Cardiac muscle cell (in vitro differentiated cells and primary cell): ENCODE measurements at regions not wholly inside any gene's neighbourhood (a gene's known extent, or its start where the extent isn't known, plus 50 kb on each side); places are given as distances from the start of the nearest gene placed in this dataset.

Experiments used
- DNase-seq, 2 donors: peaks; one replicate each; pipeline versions ENCODE4 v3.0.0 to v3.0.0-alpha.2; 2010 to 2017; ENCODE audit warnings: low read depth in 1 of 2, low spot score in 1 of 2
- H3K27ac ChIP-seq: fragments of 200-600 bp; sonication (generic); 2 replicates; pipeline ENCODE4 v1.5.1; 2016
- H3K27me3 ChIP-seq: fragments of 200-600 bp; sonication (generic); 2 replicates; pipeline ENCODE4 v1.6.0; 2016; ENCODE audit warnings: control low read depth
- H3K36me3 ChIP-seq: fragments of 200-600 bp; sonication (generic); 2 replicates; pipeline ENCODE4 v1.5.1; 2016; ENCODE audit warnings: control low read depth
- H3K4me1 ChIP-seq: fragments of 200-600 bp; sonication (generic); 2 replicates; pipeline ENCODE4 v1.8.1; 2017; ENCODE audit warnings: low read depth, mild to moderate bottlenecking, mixed run types
- H3K4me3 ChIP-seq: fragments of 200-600 bp; sonication (generic); 2 replicates; pipeline ENCODE4 v1.5.1; 2016; ENCODE audit warnings: mild to moderate bottlenecking
- H3K9me3 ChIP-seq: fragments of 200-600 bp; sonication (generic); 2 replicates; pipeline ENCODE4 v1.5.1; 2017; ENCODE audit warnings: low read depth, mild to moderate bottlenecking, control low read depth
- CTCF ChIP-seq: IDR thresholded peaks from 2 replicates; pipeline ENCODE4 v1.5.1; 2012; ENCODE audit warnings: low read depth, mild to moderate bottlenecking, low read length

DNA sequence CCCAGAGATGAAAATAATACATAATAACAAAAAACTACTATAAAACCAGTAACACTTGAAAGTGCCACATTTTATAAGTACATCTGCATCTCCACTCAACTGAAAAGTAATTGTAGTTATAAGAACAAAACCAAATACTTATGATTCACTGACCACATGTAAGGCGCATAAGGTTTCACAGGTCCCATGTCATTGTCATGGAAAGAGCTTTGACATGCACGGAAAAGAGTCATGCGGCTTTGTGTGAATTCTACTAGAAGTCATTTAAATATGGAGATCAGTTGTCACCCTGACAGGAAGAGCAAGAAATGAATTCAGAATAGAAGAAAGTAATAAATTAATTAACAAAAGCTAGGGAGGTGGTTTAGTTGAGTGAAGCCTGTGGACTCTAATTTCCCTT lies 459.1 kb downstream of the CDH2 start:
- Histone ChIP-seq H3K4me1 (peaks cover 16% of the 10 kb centered on the region), H3K9me3 (no peaks in the 10 kb centered on the region), H3K27me3 (no peaks in the 10 kb centered on the region), H3K36me3 (no peaks in the 10 kb centered on the region), H3K4me3 (no peak overlapping the region), H3K27ac (no peak overlapping the region)
- TF ChIP-seq CTCF = no peak
- no peak for DNase-seq

- Histone ChIP-seq H3K4me3 (no peak overlapping the region), H3K27me3 (no peaks in the 10 kb centered on the region), H3K9me3 (no peaks in the 10 kb centered on the region), H3K4me1 (peaks cover 22% of the 10 kb centered on the region), H3K36me3 (no peaks in the 10 kb centered on the region), H3K27ac (no peak overlapping the region)
- DNase-seq = no peak
- TF ChIP-seq CTCF = no peak
Observed at GRCh38 chr18:27717250-27717649, 459.7 kb downstream of the CDH2 start.

DNA sequence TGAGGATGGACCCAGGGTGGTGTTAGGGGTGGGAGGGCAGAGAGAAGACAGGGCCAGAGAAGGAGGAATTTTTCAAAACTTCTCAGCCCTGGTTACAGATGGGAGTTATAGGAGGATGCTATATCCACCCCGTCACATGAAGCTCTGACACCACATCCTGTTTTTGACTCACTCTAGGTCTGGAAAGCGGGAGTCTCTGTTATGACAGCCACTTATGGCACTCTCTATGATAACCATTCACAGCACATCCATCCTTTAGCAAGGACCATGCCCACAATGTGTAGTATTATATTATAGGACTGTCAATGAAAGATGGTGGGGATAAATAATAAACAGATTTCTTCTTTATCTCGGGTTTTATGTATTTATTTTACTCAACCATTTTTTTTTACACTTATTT lies 461.2 kb downstream of the CDH2 start:
- Histone ChIP-seq H3K27ac (no peak overlapping the region), H3K9me3 (no peaks in the 10 kb centered on the region), H3K36me3 (no peaks in the 10 kb centered on the region), H3K27me3 (no peaks in the 10 kb centered on the region), H3K4me3 (no peak overlapping the region), H3K4me1 (peaks cover 29% of the 10 kb centered on the region)
- no peak for TF ChIP-seq CTCF
- peak in 1 of 2 donors; percentile 9 for DNase-seq

DNA sequence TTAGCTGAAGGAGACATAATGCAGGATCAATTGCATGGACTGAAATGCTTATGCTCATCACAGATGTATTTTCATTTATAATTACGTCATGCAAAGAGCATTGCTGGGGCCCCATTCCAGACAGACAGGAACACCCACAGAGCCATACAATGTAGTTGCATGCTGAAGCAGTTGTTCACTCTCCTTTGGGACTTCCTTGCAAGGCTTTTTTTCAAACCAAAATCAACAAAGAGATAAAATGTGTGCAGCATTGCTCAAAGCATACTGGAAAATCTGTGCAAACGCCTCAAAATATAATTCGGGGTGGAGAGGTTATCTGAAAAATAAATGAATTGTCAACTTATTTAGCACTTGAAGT lies 463.2 kb downstream of the CDH2 start:
- Histone ChIP-seq H3K27ac (no peak overlapping the region), H3K27me3 (no peaks in the 10 kb centered on the region), H3K9me3 (no peaks in the 10 kb centered on the region), H3K4me3 (no peak overlapping the region), H3K4me1 (peaks cover 29% of the 10 kb centered on the region), H3K36me3 (no peaks in the 10 kb centered on the region)
- peak in 1 of 2 donors; percentile 91 for DNase-seq
- no peak for TF ChIP-seq CTCF

DNA sequence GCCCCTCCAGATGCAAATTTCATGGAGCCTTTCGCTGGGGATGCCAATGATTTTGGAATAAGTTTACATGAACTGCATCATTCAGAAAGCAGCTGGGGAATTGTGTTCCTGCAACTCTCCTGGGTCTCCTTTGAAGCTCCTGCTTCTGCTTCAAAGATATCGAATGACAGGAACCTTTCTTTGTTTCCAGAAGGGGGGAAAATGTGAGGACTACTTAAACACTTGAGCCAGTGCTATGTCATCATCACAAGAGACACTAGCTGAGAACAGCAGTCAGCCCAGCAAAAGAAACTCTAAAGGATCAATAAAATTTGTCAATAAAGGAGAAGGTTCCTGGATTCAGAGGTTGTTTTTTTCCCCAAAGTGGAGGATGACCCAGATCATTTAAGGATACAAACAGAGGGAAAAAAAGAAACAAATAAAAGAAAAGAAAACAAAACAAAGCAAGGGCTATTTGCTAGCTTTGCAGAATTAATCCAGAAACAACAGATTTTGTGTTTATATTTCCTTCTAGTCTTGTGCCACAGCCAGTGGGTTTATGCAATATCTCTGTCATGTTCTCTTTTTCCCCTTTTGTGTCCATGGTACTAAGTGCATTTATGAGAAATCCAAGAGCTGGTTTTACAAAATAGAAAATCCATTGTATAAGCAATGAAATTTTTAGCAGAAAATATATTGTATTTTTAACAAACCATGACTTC lies 463.7 kb downstream of the CDH2 start:
- Histone ChIP-seq H3K27me3 (no peaks in the 10 kb centered on the region), H3K36me3 (no peaks in the 10 kb centered on the region), H3K27ac (peak overlapping the region; percentile 12), H3K4me1 (peaks cover 29% of the 10 kb centered on the region), H3K9me3 (no peaks in the 10 kb centered on the region), H3K4me3 (no peak overlapping the region)
- DNase-seq = peak; percentile 3 to 23
- TF ChIP-seq CTCF = no peak
